ENCODE measurements at regions not wholly inside any gene's neighbourhood (a gene's known extent, or its start where the extent isn't known, plus 50 kb on each side); places are given as distances from the start of the nearest gene placed in this dataset.

GRCh38 chr5:166058660-166059059 lies 2232.8 kb upstream of the WWC1 start:
- Histone ChIP-seq H3K4me1 (ENCODE audit: low read depth) (no peaks in the 10 kb centered on the region), H3K9me3 (ENCODE audit: low read depth) (no peaks in the 10 kb centered on the region), H3K27ac (no peak overlapping the region), H3K27me3 (no peaks in the 10 kb centered on the region), H3K36me3 (no peaks in the 10 kb centered on the region), H3K4me3 (no peak overlapping the region)
- no peak for TF ChIP-seq CTCF (IDR thresholded peaks at IDR 0.05; ENCODE audit: low read depth, low read length)
- DNase-seq (ENCODE audit: low read depth in 1 of 2, low spot score in 1 of 2) = no peak

- no peak for TF ChIP-seq CTCF (IDR thresholded peaks at IDR 0.05; ENCODE audit: low read depth, low read length)
- no peaks in the 10 kb centered on the region for H3K36me3 ChIP-seq
- no peaks in the 10 kb centered on the region for H3K27me3 ChIP-seq
- H3K4me3 ChIP-seq = no peak overlapping the region
- H3K27ac ChIP-seq = no peak overlapping the region
- no peak for DNase-seq (ENCODE audit: low read depth in 1 of 2, low spot score in 1 of 2)
- no peaks in the 10 kb centered on the region for H3K4me1 ChIP-seq (ENCODE audit: low read depth)
- H3K9me3 ChIP-seq (ENCODE audit: low read depth) = no peaks in the 10 kb centered on the region
Observed at GRCh38 chr5:166062094-166062493, 2229.4 kb upstream of the WWC1 start.

- DNase-seq (ENCODE audit: low read depth in 1 of 2, low spot score in 1 of 2) = no peak
- TF ChIP-seq CTCF (IDR thresholded peaks at IDR 0.05; ENCODE audit: low read depth, low read length) = no peak
- Histone ChIP-seq H3K4me3 (no peak overlapping the region), H3K36me3 (no peaks in the 10 kb centered on the region), H3K27ac (no peak overlapping the region), H3K27me3 (no peaks in the 10 kb centered on the region), H3K9me3 (ENCODE audit: low read depth) (no peaks in the 10 kb centered on the region), H3K4me1 (ENCODE audit: low read depth) (no peaks in the 10 kb centered on the region)
Observed at GRCh38 chr5:166062719-166063118, 2228.7 kb upstream of the WWC1 start.

GRCh38 chr5:166063261-166063660 lies 2228.2 kb upstream of the WWC1 start:
- H3K27me3 ChIP-seq = no peaks in the 10 kb centered on the region
- H3K36me3 ChIP-seq = no peaks in the 10 kb centered on the region
- no peak overlapping the region for H3K27ac ChIP-seq
- no peak for DNase-seq (ENCODE audit: low read depth in 1 of 2, low spot score in 1 of 2)
- H3K4me3 ChIP-seq = no peak overlapping the region
- no peaks in the 10 kb centered on the region for H3K9me3 ChIP-seq (ENCODE audit: low read depth)
- TF ChIP-seq CTCF (IDR thresholded peaks at IDR 0.05; ENCODE audit: low read depth, low read length) = no peak
- no peaks in the 10 kb centered on the region for H3K4me1 ChIP-seq (ENCODE audit: low read depth)

- H3K36me3 ChIP-seq = no peaks in the 10 kb centered on the region
- H3K27me3 ChIP-seq = no peaks in the 10 kb centered on the region
- H3K27ac ChIP-seq = no peak overlapping the region
- H3K4me1 ChIP-seq (ENCODE audit: low read depth) = no peaks in the 10 kb centered on the region
- H3K9me3 ChIP-seq (ENCODE audit: low read depth) = no peaks in the 10 kb centered on the region
- TF ChIP-seq CTCF (IDR thresholded peaks at IDR 0.05; ENCODE audit: low read depth, low read length) = no peak
- DNase-seq (ENCODE audit: low read depth in 1 of 2, low spot score in 1 of 2) = no peak
- no peak overlapping the region for H3K4me3 ChIP-seq
Observed at GRCh38 chr5:166068547-166069335, 2222.7 kb upstream of the WWC1 start.

Measured in cardiac muscle cell (in vitro differentiated cells and primary cell).